NCI-H524 treated with DMSO at 0.1 percent for 48 hours (cell line): ENCODE measurements at regions not wholly inside any gene's neighbourhood (a gene's known extent, or its start where the extent isn't known, plus 50 kb on each side); places are given as distances from the start of the nearest gene placed in this dataset.
A peak's percentile ranks its signal among the peaks of the same experiment; 100 is the strongest.

ENCODE experiments used
- DNase-seq: peaks from one replicate; lab custom pipeline; 2025; lab: John Stamatoyannopoulos, UW

DNA sequence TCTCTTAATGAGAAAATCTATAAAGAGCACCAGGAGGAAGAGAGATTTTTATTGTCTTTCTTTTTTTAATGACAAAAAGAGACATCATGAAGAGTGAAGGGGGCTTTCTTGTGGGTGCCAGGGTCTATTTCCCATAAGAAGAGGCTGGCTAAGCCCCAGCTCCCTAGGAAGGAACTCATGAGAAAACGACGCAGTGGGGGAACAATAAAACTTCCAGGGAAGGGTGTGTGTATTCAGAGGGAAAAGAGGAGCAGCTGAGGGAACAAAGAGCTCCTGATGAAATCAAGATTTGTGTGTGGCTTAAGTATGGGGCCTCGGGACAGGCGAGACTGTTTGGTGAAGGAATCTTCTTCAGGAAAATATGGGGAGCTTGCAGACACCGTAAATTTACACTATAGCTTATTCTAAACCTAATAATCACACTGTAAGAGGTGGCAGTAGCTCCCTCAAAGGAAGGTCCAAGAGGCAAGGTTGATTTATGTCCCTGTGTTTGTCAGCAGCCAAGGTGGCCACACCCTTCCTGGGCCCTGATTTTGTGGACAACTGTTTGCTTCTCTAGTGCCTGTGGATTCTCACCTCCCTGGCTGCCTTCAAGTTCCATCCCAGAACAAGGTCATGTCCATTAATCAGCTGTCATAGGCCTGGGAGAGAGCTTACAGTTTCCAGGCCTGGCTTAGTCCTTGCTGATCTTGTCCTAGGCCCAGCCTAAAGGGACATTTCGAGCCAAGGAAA is 615.7 kb downstream of the INSC start:
- no peak for DNase-seq

- no peak for DNase-seq
Measured at GRCh38 chr11:15730995-15731385, 616.3 kb downstream of the INSC start.

- DNase-seq: no peak
Measured at GRCh38 chr11:15735706-15736105, 620.6 kb downstream of the SOX6 start.

DNA sequence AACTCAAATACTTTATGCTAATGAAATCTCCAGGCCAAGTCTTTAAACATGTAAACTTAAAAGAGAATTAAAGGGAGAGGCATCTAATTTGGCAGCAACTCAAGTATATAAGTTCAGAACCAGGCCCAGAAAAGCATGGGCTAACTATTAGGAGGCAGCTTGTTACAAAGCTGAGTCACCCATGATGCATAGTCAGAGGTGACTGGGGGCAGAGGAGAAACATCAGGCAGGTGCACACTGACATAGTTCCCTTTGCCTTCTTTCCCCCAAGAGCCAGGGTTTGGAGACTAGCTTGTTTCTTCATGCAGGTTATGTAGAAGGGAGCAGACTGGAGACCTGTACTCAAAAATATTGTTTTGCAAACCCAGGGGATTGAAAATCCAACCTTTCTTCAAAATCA is 619.0 kb downstream of the SOX6 start:
- DNase-seq: no peak

GRCh38 chr11:15738931-15739330 is 617.4 kb downstream of the SOX6 start:
- DNase-seq: no peak

DNA sequence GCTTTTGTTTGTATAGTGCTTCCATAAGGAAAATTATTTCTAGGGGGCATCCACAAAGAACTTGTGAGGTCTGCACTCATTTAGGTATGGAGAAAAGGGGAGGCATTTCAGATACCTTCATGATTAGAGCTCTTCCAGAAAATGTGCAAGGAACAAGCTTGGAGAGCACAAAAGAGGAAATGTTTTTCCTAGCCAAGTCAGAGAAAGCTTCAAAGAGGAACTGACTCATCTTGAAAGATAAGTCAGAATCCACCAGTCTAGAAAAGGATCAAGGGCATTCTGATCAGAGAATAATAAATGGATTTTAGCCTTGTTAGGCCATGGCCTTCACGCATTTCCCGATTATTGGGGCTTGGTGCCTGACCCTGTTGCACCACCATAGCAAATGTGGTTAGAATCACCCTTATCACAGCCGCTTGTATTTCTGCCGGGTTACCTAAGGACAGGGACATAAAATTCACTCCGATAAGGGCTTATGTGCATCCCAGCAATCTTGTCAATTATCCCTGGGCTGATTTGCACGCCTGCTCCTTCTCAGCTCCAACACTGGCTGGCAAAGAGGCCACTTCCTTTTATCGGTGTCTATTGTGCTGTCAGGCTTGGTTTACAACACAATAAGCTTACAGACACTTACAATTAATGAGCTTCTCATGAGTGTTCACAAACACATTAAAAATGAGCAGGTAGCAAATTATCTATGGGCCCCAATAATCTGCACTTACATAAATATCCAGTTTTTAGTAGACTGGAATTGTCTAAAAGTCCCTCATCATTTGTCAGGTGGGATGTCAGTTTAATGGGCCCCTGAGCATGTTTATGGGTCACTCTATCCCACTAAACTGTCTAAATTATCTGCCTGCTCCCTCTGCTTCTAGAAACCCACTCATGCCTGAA is 613.5 kb downstream of the SOX6 start:
- DNase-seq: no peak

GRCh38 chr11:15744693-15745092 is 611.7 kb downstream of the SOX6 start:
- no peak for DNase-seq

DNA sequence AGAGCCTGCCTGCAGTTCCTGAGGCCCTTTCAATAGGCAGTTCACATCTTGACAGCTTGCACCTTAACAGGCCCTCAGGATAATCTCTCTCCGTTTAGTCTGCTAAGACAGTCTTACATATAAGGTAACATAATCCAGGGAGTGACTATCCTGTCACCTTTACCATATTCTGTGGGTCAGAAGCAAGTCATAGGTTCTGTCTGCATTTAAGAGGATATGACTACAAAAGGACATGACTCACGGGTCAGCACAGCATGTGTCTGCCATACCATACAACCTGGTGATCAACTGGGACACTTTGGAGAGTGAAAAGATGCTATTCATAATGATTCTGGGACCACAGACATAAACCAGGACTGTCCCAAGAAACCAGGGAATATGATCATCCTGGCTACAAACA is 611.1 kb downstream of the SOX6 start:
- no peak for DNase-seq

DNA sequence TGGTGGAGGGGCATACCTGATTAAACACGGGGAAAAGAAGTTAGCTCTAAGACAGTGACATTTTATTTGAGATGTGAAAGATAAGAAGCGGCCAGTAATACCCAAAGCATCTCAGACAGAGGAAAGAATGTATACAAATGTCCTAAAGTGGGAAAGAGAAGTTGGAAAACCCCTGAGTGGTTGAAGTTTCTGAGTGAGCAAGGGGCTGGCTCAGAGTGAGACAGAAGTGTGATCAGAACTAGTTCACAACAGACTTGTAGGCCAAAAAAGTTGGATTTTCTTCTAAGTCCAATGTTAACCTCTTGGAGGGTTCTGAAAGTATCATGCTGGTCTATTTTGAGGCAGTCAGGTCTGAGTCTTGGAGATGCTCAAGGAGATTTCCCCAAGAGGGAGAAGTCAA is 608.7 kb downstream of the SOX6 start:
- no peak for DNase-seq

DNA sequence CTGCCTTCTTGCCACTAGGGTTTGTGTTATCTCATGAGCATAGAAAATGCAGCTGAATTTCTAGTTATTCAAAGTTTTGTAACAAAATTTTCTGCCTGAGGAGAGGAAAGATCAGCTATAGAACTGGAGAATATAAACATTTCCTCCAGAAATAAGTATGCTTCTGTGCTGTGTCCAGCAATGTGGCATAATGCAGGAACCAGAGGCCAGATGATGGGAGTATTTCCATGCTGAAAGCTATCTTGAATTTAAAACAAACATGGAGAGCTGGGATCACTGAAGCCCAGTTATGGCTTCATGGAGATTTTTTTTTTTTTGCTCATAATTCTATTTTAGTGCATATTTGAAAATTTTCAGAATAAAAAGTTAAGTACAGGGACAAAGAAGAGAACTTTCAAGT is 608.2 kb downstream of the SOX6 start:
- no peak for DNase-seq

DNA sequence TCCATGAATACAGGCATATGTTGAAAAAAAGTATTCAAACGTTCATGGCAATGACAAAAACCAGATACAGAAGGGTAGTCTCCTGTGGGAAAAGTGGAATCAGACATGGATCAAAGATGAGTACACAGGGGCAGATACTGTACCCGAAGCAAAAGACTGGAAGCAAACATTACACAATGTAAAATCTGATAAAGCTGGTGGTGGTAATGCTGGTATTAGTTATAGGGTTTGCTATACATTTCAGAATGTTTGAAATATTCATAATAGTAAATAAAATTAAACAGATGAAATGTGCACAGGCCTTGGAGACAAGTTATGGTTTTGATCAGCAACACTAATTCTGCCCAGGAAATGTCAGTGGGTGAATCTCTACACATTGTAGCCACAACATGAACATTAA is 607.6 kb downstream of the SOX6 start:
- no peak for DNase-seq

GRCh38 chr11:15750535-15751308 is 605.6 kb downstream of the SOX6 start:
- DNase-seq: no peak

GRCh38 chr11:15754221-15754620 is 602.1 kb downstream of the SOX6 start:
- no peak for DNase-seq

DNA sequence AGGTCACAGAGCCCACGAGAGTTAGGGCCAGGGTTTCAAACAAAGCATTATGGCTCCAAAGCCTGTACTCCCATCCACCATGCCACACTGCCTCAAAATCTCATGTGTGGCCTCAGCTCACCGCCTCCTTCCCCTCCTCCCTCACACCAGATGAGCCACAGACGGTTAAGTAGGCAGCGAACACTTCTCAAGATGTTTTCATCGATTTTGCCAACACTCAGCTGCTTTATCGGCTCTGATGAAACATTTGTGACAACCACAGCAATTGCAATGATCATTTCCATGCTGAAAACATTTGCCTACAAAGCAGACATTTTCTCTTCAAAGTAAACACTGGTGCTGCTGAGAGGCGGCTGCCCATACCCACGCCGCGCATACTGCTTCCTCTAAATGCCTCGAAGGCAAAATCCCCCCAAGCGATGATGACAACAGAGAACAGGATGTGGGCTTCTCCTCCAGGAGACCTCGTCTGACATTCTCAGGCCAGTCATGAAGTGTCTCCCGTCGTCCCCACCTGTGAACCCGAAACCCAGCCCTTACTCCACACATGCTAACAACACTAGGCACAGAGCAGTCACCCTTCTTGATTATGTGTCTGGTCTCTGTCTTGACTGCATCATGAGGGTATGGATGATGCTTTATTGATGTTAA is 599.2 kb downstream of the SOX6 start:
- DNase-seq: no peak

GRCh38 chr11:15758857-15759465 is 597.4 kb downstream of the SOX6 start:
- DNase-seq: no peak

DNA sequence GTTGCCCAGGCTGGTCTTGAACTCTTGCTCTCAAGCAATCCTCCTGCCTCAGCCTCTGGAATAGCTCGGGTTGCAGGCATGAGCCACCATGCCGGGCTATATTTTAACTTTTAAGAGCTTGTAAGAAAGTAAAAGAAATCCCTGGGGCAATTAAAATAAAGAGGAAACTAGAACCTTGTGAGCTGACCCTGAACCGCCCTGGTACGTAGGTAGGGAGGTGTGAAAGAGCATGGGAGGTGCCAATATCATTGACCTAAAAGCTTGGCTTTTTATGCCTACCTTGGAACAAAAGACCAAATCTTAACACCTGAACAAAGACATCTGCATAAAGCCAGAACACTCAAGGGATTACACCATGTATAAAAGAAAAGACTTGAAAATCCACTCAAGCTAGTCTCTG is 595.1 kb downstream of the SOX6 start:
- peak; percentile 27 for DNase-seq

GRCh38 chr11:15764326-15764725 is 592.0 kb downstream of the SOX6 start:
- DNase-seq: no peak

DNA sequence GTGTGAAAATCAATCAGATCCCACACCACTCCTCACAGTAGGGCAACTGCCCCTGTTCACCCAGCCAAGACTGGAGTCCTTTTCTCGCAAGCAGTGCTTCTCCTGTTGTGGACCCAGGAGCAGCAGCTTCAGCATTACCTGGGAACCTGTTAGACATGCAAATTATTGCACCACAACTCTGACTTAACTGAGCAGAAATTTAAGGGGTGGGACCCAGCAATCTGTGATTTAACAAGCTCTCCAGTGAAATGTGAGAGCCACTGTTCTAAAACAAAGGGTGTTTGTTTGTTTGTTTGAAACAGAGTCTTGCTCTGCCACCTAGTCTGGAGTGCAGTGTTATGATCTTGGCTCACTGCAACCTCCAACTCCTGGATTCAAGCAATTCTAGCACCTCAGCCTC is 591.4 kb downstream of the SOX6 start:
- no peak for DNase-seq

- DNase-seq: no peak
Measured at GRCh38 chr11:15765530-15765929, 590.8 kb downstream of the SOX6 start.

DNA sequence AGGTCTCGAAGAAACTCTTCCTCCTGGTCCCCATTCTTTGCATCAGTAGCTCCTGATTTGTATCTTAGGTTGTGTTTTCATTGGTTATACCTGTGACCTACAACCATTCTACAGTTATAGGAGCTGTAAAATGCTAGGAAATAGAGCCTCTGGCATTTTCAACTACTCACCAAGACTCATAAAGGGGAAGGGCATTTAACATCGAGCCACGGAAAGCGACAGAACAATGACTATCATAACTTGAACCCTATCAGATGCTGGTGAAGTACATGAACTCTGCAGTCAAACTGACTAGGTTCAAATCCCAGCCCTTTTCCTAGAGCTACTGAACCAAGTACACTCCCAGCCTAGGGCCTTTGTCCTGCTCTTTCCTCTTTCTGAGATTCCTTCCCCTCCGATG is 588.0 kb downstream of the SOX6 start:
- no peak for DNase-seq

DNA sequence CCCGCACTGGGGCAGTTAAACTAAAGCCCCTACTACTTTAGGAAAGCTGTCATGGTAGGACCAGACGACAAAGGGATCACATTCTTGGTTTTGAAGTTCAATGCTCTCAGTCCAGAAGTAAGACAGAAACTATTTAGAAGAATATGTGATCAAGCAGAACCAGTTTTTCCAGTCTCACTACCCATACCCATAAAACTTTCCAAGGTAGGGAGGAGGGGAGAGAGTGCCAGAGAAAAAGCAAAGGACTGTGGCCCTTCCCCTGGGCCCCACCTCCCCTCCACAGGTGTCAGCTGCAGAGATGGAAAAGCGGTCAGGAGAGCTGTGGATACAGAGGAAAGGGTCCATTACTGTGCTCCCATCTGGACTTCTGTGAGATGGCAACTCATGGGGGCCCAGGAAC is 587.1 kb downstream of the SOX6 start:
- DNase-seq: no peak
